OCI-LY7 (cell line): ENCODE measurements at regions not wholly inside any gene's neighbourhood (a gene's known extent, or its start where the extent isn't known, plus 50 kb on each side); places are given as distances from the start of the nearest gene placed in this dataset.

ENCODE experiments used
- EZH2phosphoT487 ChIP-seq: fragments of 200-600 bp; sonication (generic); IDR thresholded peaks from 2 replicates; pipeline ENCODE4 v1.6.1; 2018; ENCODE audit warnings: low read depth, borderline replicate concordance, mild to moderate bottlenecking, mixed run types, antibody characterized with exemption, low read length, moderate library complexity, mixed read lengths
- TF ChIP-seq, protein P1 (sequence below): fragments of 200-600 bp; sonication (generic); conservative IDR thresholded peaks from 2 replicates; pipeline ENCODE4 v1.5.1; 2014; ENCODE audit warnings: mild to moderate bottlenecking, antibody characterized with exemption, low read length, moderate library complexity, mixed read lengths

GRCh38 chr14:54335569-54336155 is 61.1 kb upstream of the CDKN3 start:
- TF ChIP-seq, protein P1, sequence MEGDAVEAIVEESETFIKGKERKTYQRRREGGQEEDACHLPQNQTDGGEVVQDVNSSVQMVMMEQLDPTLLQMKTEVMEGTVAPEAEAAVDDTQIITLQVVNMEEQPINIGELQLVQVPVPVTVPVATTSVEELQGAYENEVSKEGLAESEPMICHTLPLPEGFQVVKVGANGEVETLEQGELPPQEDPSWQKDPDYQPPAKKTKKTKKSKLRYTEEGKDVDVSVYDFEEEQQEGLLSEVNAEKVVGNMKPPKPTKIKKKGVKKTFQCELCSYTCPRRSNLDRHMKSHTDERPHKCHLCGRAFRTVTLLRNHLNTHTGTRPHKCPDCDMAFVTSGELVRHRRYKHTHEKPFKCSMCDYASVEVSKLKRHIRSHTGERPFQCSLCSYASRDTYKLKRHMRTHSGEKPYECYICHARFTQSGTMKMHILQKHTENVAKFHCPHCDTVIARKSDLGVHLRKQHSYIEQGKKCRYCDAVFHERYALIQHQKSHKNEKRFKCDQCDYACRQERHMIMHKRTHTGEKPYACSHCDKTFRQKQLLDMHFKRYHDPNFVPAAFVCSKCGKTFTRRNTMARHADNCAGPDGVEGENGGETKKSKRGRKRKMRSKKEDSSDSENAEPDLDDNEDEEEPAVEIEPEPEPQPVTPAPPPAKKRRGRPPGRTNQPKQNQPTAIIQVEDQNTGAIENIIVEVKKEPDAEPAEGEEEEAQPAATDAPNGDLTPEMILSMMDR = no peak
- TF ChIP-seq EZH2phosphoT487 = no peak
